Natural killer cell treated with Interleukin-12 subunit alpha and Interleukin-12 subunit beta and Interleukin-15 and Interleukin-18, amount 100 ng/mL, for 72 hours (primary cell): ENCODE measurements at regions not wholly inside any gene's neighbourhood (a gene's known extent, or its start where the extent isn't known, plus 50 kb on each side); places are given as distances from the start of the nearest gene placed in this dataset.

Experiments used
- ATAC-seq, 2 donors: fragments of 150-1000 bp; cut with Tn5 transposase in 1 of 2; sonication (Bioruptor Pico), chemical (Tn5 transposase) in 1 of 2; 2 replicates each; pipeline ENCODE4 v1.10.0; 2021
- DNase-seq: peaks from one replicate; pipeline ENCODE4 v3.0.0; 2022; ENCODE audit warnings: low spot score
- H3K27ac Mint-ChIP-seq, 2 donors: 1 replicate in 1 of 2; 2 replicates in 1 of 2; pipeline ENCODE4 v1.8.0; 2022; ENCODE audit warnings: mixed read lengths in 2 of 2, mild to moderate bottlenecking in 1 of 2, moderate library complexity in 1 of 2
- H3K27me3 Mint-ChIP-seq, 2 donors: 1 replicate in 1 of 2; 2 replicates in 1 of 2; pipeline ENCODE4 v1.8.0; 2022; ENCODE audit warnings: mixed read lengths in 2 of 2
- H3K36me3 Mint-ChIP-seq: one replicate; pipeline ENCODE4 v1.8.0; 2022; ENCODE audit warnings: mixed read lengths
- H3K4me1 Mint-ChIP-seq, 2 donors: 1 replicate in 1 of 2; 2 replicates in 1 of 2; pipeline ENCODE4 v1.8.0; 2022; ENCODE audit warnings: low read depth in 2 of 2, mixed read lengths in 2 of 2, mild to moderate bottlenecking in 1 of 2
- H3K4me3 Mint-ChIP-seq: one replicate; pipeline ENCODE4 v1.8.0; 2022; ENCODE audit warnings: mixed read lengths
- H3K9me3 Mint-ChIP-seq: 2 replicates; pipeline ENCODE4 v1.8.0; 2022; ENCODE audit warnings: mixed read lengths

- DNase-seq (no peak), ATAC-seq (no peak)
- H3K4me1 Mint-ChIP-seq: no peaks in the 10 kb centered on the region
- no peak overlapping the region for H3K27ac Mint-ChIP-seq
- no peak overlapping the region for H3K4me3 Mint-ChIP-seq
- H3K9me3 Mint-ChIP-seq: no peaks in the 10 kb centered on the region
- no peaks in the 10 kb centered on the region for H3K36me3 Mint-ChIP-seq
- peaks cover 0 to 13% of the 10 kb centered on the region in 2 donors for H3K27me3 Mint-ChIP-seq
These were observed 70.5 kb upstream of the MYCN start for GRCh38 chr2:15869871-15870270.

DNA sequence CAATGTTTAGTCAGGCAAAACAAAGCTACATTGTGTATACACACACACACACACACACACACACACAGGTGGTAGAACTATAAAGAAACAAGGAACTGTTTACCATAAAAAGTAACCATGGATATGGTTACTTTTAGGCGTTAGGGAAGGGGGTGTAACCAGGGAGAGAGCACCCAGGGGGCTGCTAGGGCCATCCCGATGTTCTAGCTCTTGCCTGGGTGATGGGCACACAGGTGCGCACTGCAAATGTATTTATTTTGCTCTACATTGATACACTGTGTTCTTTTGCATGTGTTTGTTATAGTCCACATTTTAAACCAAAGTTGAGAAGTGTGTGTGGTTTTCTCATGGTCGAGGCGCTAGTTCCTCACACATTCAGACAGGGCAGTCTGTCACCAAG, 69.8 kb upstream of the MYCN start:
- no peak for ATAC-seq
- peaks cover 0 to 10% of the 10 kb centered on the region in 2 donors for H3K27me3 Mint-ChIP-seq
- H3K4me3 Mint-ChIP-seq: no peak overlapping the region
- no peak overlapping the region for H3K27ac Mint-ChIP-seq
- no peaks in the 10 kb centered on the region for H3K4me1 Mint-ChIP-seq
- H3K36me3 Mint-ChIP-seq: no peaks in the 10 kb centered on the region
- no peaks in the 10 kb centered on the region for H3K9me3 Mint-ChIP-seq
- no peak for DNase-seq

DNA sequence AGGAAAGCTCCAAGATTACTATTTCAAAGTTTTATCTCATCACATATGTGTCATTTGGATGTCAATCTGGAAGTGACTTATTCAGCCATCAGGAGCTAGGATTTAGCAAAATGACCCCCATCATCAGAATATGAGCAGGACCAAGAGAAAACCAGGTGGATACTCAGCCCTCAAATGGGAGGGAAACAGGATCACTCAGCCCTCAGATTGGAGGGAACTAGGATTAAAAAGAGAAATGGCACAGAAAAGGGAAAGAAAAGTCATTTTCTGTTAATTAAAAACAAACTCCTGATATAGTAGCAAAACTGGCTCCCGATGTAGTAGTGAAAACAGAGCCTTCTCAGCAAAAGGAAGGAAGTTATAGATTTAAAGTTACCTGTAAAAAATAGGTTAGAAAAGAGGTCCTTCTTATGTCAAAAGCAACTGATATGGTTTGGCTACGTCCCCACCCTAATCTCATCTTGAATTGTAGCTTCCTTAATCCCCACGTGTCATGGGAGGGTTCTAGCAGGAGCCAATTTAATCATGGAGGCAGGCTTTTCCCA, 69.0 kb upstream of the MYCN start:
- no peaks in the 10 kb centered on the region for H3K9me3 Mint-ChIP-seq
- ATAC-seq: no peak
- H3K27me3 Mint-ChIP-seq: peaks cover 0 to 6% of the 10 kb centered on the region in 2 donors

GRCh38 chr2:15872854-15873253, 67.5 kb upstream of the MYCN start:
- no peak for ATAC-seq

More for the DNA sequence above, 69.0 kb upstream of the MYCN start:
- no peak for DNase-seq
- H3K4me3 Mint-ChIP-seq: no peak overlapping the region
- no peak overlapping the region for H3K27ac Mint-ChIP-seq
- H3K4me1 Mint-ChIP-seq: no peaks in the 10 kb centered on the region
- no peaks in the 10 kb centered on the region for H3K36me3 Mint-ChIP-seq

GRCh38 chr2:15874321-15874720, 66.0 kb upstream of the MYCN start:
- no peak overlapping the region for H3K27ac Mint-ChIP-seq
- H3K36me3 Mint-ChIP-seq: no peaks in the 10 kb centered on the region
- DNase-seq (no peak), ATAC-seq (no peak)
- H3K4me3 Mint-ChIP-seq: no peak overlapping the region
- no peaks in the 10 kb centered on the region for H3K27me3 Mint-ChIP-seq
- no peaks in the 10 kb centered on the region for H3K9me3 Mint-ChIP-seq
- H3K4me1 Mint-ChIP-seq: no peaks in the 10 kb centered on the region

More at GRCh38 chr2:15872854-15873253, 67.5 kb upstream of the MYCN start:
- DNase-seq: no peak
- Mint-ChIP-seq H3K27ac (no peak overlapping the region), H3K9me3 (no peaks in the 10 kb centered on the region), H3K27me3 (no peaks in the 10 kb centered on the region), H3K4me3 (no peak overlapping the region), H3K4me1 (no peaks in the 10 kb centered on the region), H3K36me3 (no peaks in the 10 kb centered on the region)

GRCh38 chr2:15874854-15875804, 65.2 kb upstream of the MYCN start:
- no peaks in the 10 kb centered on the region for H3K36me3 Mint-ChIP-seq
- no peaks in the 10 kb centered on the region for H3K27me3 Mint-ChIP-seq
- H3K9me3 Mint-ChIP-seq: no peaks in the 10 kb centered on the region
- DNase-seq (no peak), ATAC-seq (no peak)
- no peak overlapping the region for H3K4me3 Mint-ChIP-seq
- no peak overlapping the region for H3K27ac Mint-ChIP-seq
- H3K4me1 Mint-ChIP-seq: no peaks in the 10 kb centered on the region

- H3K9me3 Mint-ChIP-seq: no peaks in the 10 kb centered on the region
- ATAC-seq: no peak
- H3K27me3 Mint-ChIP-seq: no peaks in the 10 kb centered on the region
- no peak overlapping the region for H3K4me3 Mint-ChIP-seq
- DNase-seq: no peak
- no peak overlapping the region for H3K27ac Mint-ChIP-seq
- no peaks in the 10 kb centered on the region for H3K4me1 Mint-ChIP-seq
- H3K36me3 Mint-ChIP-seq: no peaks in the 10 kb centered on the region
These were observed 64.2 kb upstream of the MYCN start for GRCh38 chr2:15875969-15876705.

- DNase-seq (no peak), ATAC-seq (no peak)
- Mint-ChIP-seq H3K27ac (no peak overlapping the region), H3K36me3 (no peaks in the 10 kb centered on the region), H3K27me3 (no peaks in the 10 kb centered on the region), H3K9me3 (no peaks in the 10 kb centered on the region), H3K4me3 (no peak overlapping the region), H3K4me1 (no peaks in the 10 kb centered on the region)
These were observed 59.9 kb upstream of the MYCN start for GRCh38 chr2:15880226-15881119.

DNA sequence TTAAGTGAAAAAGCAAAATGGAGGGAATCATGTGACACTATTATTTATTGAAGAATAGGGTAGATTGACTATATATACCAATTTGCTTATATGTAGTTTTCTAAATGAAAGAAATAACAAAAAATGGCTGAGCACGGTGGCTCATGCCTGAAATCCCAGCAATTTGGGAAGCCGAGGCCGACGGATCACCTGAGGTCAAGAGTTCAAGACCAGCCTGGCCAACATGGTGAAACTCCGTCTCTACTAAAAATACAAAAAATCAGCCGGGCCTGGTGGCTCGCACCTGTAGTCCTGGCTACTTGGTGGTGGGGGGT, 59.3 kb upstream of the MYCN start:
- H3K27me3 Mint-ChIP-seq: no peaks in the 10 kb centered on the region
- H3K9me3 Mint-ChIP-seq: no peaks in the 10 kb centered on the region
- ATAC-seq: no peak
- no peaks in the 10 kb centered on the region for H3K36me3 Mint-ChIP-seq
- no peak overlapping the region for H3K4me3 Mint-ChIP-seq
- no peaks in the 10 kb centered on the region for H3K4me1 Mint-ChIP-seq
- DNase-seq: no peak
- H3K27ac Mint-ChIP-seq: no peak overlapping the region

DNA sequence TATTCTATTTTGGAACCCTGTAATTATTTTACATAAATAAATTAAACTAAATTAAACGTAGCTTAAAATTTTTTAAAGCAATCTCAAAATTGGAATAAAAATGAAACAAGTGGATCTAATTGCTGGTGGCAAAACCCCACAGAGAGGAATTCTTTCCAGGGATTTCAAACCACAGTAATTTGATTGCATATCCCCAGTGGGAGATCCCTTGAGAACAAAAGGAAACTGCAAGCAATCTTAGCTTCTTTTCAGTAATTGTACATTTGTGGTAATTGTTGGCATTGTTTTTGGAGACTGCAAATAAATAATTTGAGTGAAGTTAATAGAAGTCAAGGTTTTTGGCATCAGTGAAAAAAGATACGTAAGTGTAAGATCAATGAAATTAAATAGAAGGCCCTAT, 58.7 kb upstream of the MYCN start:
- ATAC-seq (no peak), DNase-seq (no peak)
- Mint-ChIP-seq H3K27ac (no peak overlapping the region), H3K4me3 (no peak overlapping the region), H3K4me1 (no peaks in the 10 kb centered on the region), H3K27me3 (no peaks in the 10 kb centered on the region), H3K9me3 (no peaks in the 10 kb centered on the region), H3K36me3 (no peaks in the 10 kb centered on the region)

DNA sequence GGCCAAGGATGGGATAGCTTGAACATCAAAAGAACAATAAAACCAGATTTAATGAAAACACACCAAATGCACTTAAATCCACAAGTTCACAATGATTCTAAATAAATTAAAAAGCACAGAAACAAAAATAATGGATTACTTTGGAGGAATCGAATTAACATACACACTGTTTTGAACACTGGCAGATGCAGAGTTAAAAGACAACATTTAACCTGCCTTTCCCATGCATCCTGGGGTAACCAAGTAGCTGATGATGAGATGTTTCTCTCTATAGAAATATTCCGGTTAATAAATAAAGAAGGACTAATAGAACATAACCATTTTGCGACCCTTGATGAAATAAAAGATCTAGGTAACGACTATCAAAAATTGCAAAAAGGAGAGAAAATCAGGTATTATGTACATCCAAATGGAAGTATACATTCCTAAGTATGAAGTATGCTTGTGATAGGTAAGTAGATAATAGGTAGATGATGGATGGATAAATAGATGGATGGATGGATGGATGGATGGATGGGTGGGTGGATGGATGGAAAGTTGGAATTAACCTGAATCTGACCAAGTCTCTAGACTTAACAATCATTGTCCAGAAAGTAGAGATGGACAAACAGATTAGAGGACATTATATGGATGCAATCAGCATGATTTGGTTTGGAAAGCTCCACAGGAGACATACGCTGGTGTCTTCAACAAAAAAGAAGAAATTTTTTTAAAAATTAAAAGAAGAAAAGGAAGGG, 57.4 kb upstream of the MYCN start:
- no peaks in the 10 kb centered on the region for H3K36me3 Mint-ChIP-seq
- H3K27me3 Mint-ChIP-seq: no peaks in the 10 kb centered on the region
- DNase-seq: no peak

GRCh38 chr2:15883684-15884083, 56.7 kb upstream of the MYCN start:
- H3K27ac Mint-ChIP-seq: no peak overlapping the region
- ATAC-seq (no peak), DNase-seq (no peak)
- H3K36me3 Mint-ChIP-seq: no peaks in the 10 kb centered on the region
- H3K4me1 Mint-ChIP-seq: no peaks in the 10 kb centered on the region
- H3K27me3 Mint-ChIP-seq: no peaks in the 10 kb centered on the region
- no peaks in the 10 kb centered on the region for H3K9me3 Mint-ChIP-seq
- no peak overlapping the region for H3K4me3 Mint-ChIP-seq

More for the DNA sequence above, 57.4 kb upstream of the MYCN start:
- H3K27ac Mint-ChIP-seq: no peak overlapping the region
- H3K4me1 Mint-ChIP-seq: no peaks in the 10 kb centered on the region
- H3K9me3 Mint-ChIP-seq: no peaks in the 10 kb centered on the region
- H3K4me3 Mint-ChIP-seq: no peak overlapping the region
- no peak for ATAC-seq

GRCh38 chr2:15884790-15885189, 55.6 kb upstream of the MYCN start:
- Mint-ChIP-seq H3K4me1 (no peaks in the 10 kb centered on the region), H3K9me3 (no peaks in the 10 kb centered on the region), H3K4me3 (no peak overlapping the region), H3K27me3 (no peaks in the 10 kb centered on the region), H3K36me3 (no peaks in the 10 kb centered on the region), H3K27ac (no peak overlapping the region)
- ATAC-seq (no peak), DNase-seq (no peak)
